T-cell (primary cell): ENCODE measurements at regions not wholly inside any gene's neighbourhood (a gene's known extent, or its start where the extent isn't known, plus 50 kb on each side); places are given as distances from the start of the nearest gene placed in this dataset.

ENCODE experiments used
- ATAC-seq, 4 experiments: fragments of 200-7000 bp in 3 of 4; fragments of 150-1000 bp in 1 of 4; cut with Tn5 transposase; replicated peaks in 1 of 4; 1 replicate in 3 of 4; 2 replicates in 1 of 4; pipeline ENCODE4 v1.10.0; 2021; ENCODE audit warnings: moderate library complexity in 3 of 4, mild to moderate bottlenecking in 2 of 4, moderate number of reproducible peaks in 1 of 4
- CTCF ChIA-PET, 2 donors: fragments of 300-600 bp; sonication (Branson Sonifier 250); formaldehyde crosslinking; loops; one replicate each; lab custom pipeline; 2022; ENCODE audit warnings: antibody characterized with exemption in 2 of 2; lab: Charles Lee
- POLR2A ChIA-PET, 2 donors: fragments of 300-600 bp; sonication (Branson Sonifier 250); formaldehyde crosslinking; loops; one replicate each; lab custom pipeline; 2022; ENCODE audit warnings: antibody characterized with exemption in 2 of 2; lab: Charles Lee
- DNase-seq, 35 experiments: peaks; one replicate each; pipeline versions ENCODE4 v3.0.0 to v3.0.0-alpha.2; 2013 to 2023
- H3K27ac ChIP-seq: one replicate; pipeline ENCODE4 v1.5.1; 2013; ENCODE audit warnings: low read length
- H3K27me3 ChIP-seq, 2 experiments: replicated peaks in 1 of 2; 1 replicate in 1 of 2; 2 replicates in 1 of 2; pipeline versions ENCODE4 v1.6.1 to v1.7.0; 2013; ENCODE audit warnings: low read length in 1 of 2, mixed read lengths in 1 of 2; ENCODE audit not compliant: control insufficient read depth in 2 of 2, insufficient read depth in 2 of 2; ENCODE audit errors: extremely low read depth in 1 of 2
- H3K36me3 ChIP-seq, 2 donors: 1 replicate in 1 of 2; 2 replicates in 1 of 2; pipeline versions ENCODE4 v1.6.1 to v1.7.0; 2013; ENCODE audit warnings: low read length in 1 of 2; ENCODE audit not compliant: control insufficient read depth in 2 of 2, insufficient read depth in 1 of 2; ENCODE audit errors: extremely low read depth in 1 of 2
- H3K4me1 ChIP-seq, 2 experiments: 1 replicate in 1 of 2; 2 replicates in 1 of 2; pipeline versions ENCODE4 v1.6.1 to v1.7.0; 2013; ENCODE audit warnings: low read length in 2 of 2, mixed read lengths in 1 of 2; ENCODE audit not compliant: insufficient read depth in 2 of 2, control insufficient read depth in 1 of 2; ENCODE audit errors: extremely low read depth in 1 of 2
- H3K4me3 ChIP-seq, 2 donors: 1 replicate in 1 of 2; 2 replicates in 1 of 2; pipeline versions ENCODE4 v1.5.1 to v1.7.0; 2013; ENCODE audit warnings: mild to moderate bottlenecking in 2 of 2, low read length in 1 of 2, moderate library complexity in 1 of 2; ENCODE audit not compliant: control insufficient read depth in 1 of 2; ENCODE audit errors: extremely low read depth in 1 of 2
- H3K9me3 ChIP-seq: 2 replicates; pipeline ENCODE4 v1.7.0; 2013
- H3K27ac Mint-ChIP-seq, 2 donors: one replicate each; pipeline ENCODE4 v1.8.0; 2020 to 2021; ENCODE audit warnings: mild to moderate bottlenecking in 2 of 2, mixed read lengths in 2 of 2
- H3K27me3 Mint-ChIP-seq, 2 donors: one replicate each; pipeline ENCODE4 v1.8.0; 2021 to 2022; ENCODE audit warnings: mixed read lengths in 2 of 2
- H3K36me3 Mint-ChIP-seq: one replicate; pipeline ENCODE4 v1.8.0; 2021; ENCODE audit warnings: mixed read lengths
- H3K4me1 Mint-ChIP-seq, 3 donors: one replicate each; pipeline ENCODE4 v1.8.0; 2020 to 2022; ENCODE audit warnings: mixed read lengths in 3 of 3, mild to moderate bottlenecking in 1 of 3
- H3K4me3 Mint-ChIP-seq, 3 donors: one replicate each; pipeline ENCODE4 v1.8.0; 2020 to 2022; ENCODE audit warnings: mild to moderate bottlenecking in 3 of 3, mixed read lengths in 3 of 3, moderate library complexity in 3 of 3
- H3K9me3 Mint-ChIP-seq, 3 donors: one replicate each; pipeline ENCODE4 v1.8.0; 2020 to 2022; ENCODE audit warnings: mixed read lengths in 3 of 3
- WGBS: methylation state at CpG from one replicate; pipeline ENCODE4 v1.1.5; 2013; ENCODE audit warnings: missing lambda C conversion rate; ENCODE audit not compliant: insufficient coverage; 5-methylcytosine and 5-hydroxymethylcytosine counted together

- ChIA-PET POLR2A (no interaction called here), CTCF (no interaction called here)
- no peaks in the 10 kb centered on the region for H3K36me3 ChIP-seq
- peaks cover 3 to 9% of the 10 kb centered on the region in 2 donors for H3K27me3 Mint-ChIP-seq
- H3K9me3 ChIP-seq: no peaks in the 10 kb centered on the region
- H3K4me1 ChIP-seq: no peaks in the 10 kb centered on the region
- no peak overlapping the region for H3K4me3 ChIP-seq
- no peaks in the 10 kb centered on the region for H3K4me1 Mint-ChIP-seq
- H3K27ac ChIP-seq: no peak overlapping the region
- peaks cover 0 to 17% of the 10 kb centered on the region in 2 experiments for H3K27me3 ChIP-seq
- H3K9me3 Mint-ChIP-seq: no peaks in the 10 kb centered on the region
- 91% methylated on average over 17 of the region's 17 CpGs for WGBS
- H3K4me3 Mint-ChIP-seq: no peak overlapping the region
- DNase-seq (no peak), ATAC-seq (no peak)
- H3K36me3 Mint-ChIP-seq: no peaks in the 10 kb centered on the region
- no peak overlapping the region for H3K27ac Mint-ChIP-seq
These were observed 66.8 kb upstream of the AFDN start for GRCh38 chr6:167759912-167760311.

DNA sequence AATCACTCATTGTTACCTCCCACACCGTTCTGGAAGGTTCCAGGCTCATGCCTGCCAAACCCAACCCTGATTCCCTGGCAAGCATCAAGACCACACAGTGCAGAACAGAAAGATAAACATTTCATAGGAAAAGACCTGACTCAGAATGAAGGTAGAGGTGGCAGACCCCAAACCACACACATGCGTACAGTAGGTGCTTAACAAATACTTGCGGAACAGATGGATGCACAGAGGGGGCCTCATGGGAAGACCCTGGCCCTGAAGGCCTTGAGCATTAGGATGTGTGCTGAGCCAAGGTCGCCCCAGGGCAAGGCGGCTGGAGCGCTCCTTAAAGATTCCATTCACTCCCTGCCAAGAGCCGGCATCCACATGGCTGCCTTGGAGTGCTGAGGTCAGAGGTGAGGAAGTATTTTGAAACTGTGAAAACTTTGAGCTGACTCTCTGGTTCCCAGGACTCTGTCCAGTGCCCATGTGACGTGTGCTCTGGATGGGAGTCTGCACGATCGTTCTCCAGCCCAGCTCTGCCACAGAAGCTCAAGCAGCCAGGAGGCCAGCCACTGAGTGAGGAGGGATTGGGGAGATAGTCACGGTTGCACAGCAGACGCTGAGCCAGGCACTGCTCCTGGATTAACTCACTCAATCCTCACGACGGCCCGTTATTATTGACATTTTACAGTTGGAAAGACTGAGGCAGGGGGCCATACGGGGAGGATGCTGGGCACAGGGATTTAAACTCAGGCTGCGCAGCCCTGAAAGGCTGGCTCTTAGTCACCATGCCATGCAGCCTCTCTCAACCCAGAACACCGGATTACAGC lies 65.5 kb upstream of the AFDN start:
- no peaks in the 10 kb centered on the region for H3K36me3 Mint-ChIP-seq
- peaks cover 0 to 15% of the 10 kb centered on the region in 2 experiments for H3K27me3 ChIP-seq

DNA sequence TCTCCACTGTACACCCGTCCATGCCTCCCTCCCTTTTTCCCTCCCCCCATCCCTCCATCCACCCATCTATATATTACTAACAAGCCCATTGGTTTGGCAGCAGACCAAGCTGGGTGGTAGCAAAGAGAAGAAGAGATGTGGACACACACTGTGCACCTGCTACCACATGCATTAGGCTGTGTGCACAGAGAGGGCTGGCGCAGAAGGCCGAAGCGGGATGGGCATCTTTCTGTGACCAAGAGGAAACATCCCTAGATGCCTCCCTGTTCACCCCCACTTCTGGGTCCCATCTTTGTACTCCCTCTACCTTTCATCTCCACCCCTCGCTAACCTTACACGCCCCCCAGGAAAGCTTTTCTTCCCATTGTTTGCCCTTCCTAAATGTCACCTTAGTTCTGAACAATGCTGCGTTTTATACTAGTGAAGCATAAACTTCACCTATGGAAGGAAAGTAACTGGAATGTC lies 64.9 kb upstream of the AFDN start:
- Mint-ChIP-seq H3K4me1 (no peaks in the 10 kb centered on the region), H3K27ac (no peak overlapping the region), H3K27me3 (peaks cover 3 to 9% of the 10 kb centered on the region in 2 donors), H3K9me3 (no peaks in the 10 kb centered on the region), H3K36me3 (no peaks in the 10 kb centered on the region), H3K4me3 (no peak overlapping the region)
- 97% methylated on average over 3 of the region's 7 CpGs for WGBS
- ChIA-PET CTCF (no interaction called here), POLR2A (no interaction called here)
- ATAC-seq: no peak
- Histone ChIP-seq H3K36me3 (no peaks in the 10 kb centered on the region), H3K4me1 (no peaks in the 10 kb centered on the region), H3K4me3 (no peak overlapping the region), H3K27me3 (peaks cover 0 to 15% of the 10 kb centered on the region in 2 experiments), H3K9me3 (no peaks in the 10 kb centered on the region), H3K27ac (no peak overlapping the region)
- no peak for DNase-seq

More for the DNA sequence above, 65.5 kb upstream of the AFDN start:
- H3K27me3 Mint-ChIP-seq: peaks cover 3 to 9% of the 10 kb centered on the region in 2 donors
- ChIA-PET POLR2A (no interaction called here), CTCF (no interaction called here)
- H3K4me1 Mint-ChIP-seq: no peaks in the 10 kb centered on the region
- ATAC-seq (no peak), DNase-seq (no peak)
- no peaks in the 10 kb centered on the region for H3K4me1 ChIP-seq
- no peaks in the 10 kb centered on the region for H3K36me3 ChIP-seq
- H3K9me3 ChIP-seq: no peaks in the 10 kb centered on the region
- H3K27ac ChIP-seq: no peak overlapping the region
- H3K4me3 Mint-ChIP-seq: no peak overlapping the region
- 87% methylated on average over 12 of the region's 18 CpGs for WGBS
- no peak overlapping the region for H3K27ac Mint-ChIP-seq
- no peak overlapping the region for H3K4me3 ChIP-seq
- H3K9me3 Mint-ChIP-seq: no peaks in the 10 kb centered on the region

GRCh38 chr6:167762259-167762962 lies 64.3 kb upstream of the AFDN start:
- H3K27ac ChIP-seq: no peak overlapping the region
- CTCF ChIA-PET: no interaction called here
- peaks cover 0 to 21% of the 10 kb centered on the region in 2 experiments for H3K27me3 ChIP-seq
- peaks cover 0 to 9% of the 10 kb centered on the region in 2 donors for H3K27me3 Mint-ChIP-seq
- no peak overlapping the region for H3K4me3 ChIP-seq
- no peak overlapping the region for H3K27ac Mint-ChIP-seq
- DNase-seq (no peak), ATAC-seq (no peak)
- 60% methylated on average over 1 of the region's 9 CpGs for WGBS
- H3K36me3 Mint-ChIP-seq: no peaks in the 10 kb centered on the region
- no peaks in the 10 kb centered on the region for H3K4me1 ChIP-seq
- H3K36me3 ChIP-seq: no peaks in the 10 kb centered on the region
- POLR2A ChIA-PET: no interaction called here
- no peaks in the 10 kb centered on the region for H3K9me3 Mint-ChIP-seq
- no peaks in the 10 kb centered on the region for H3K4me1 Mint-ChIP-seq
- H3K4me3 Mint-ChIP-seq: no peak overlapping the region
- no peaks in the 10 kb centered on the region for H3K9me3 ChIP-seq

DNA sequence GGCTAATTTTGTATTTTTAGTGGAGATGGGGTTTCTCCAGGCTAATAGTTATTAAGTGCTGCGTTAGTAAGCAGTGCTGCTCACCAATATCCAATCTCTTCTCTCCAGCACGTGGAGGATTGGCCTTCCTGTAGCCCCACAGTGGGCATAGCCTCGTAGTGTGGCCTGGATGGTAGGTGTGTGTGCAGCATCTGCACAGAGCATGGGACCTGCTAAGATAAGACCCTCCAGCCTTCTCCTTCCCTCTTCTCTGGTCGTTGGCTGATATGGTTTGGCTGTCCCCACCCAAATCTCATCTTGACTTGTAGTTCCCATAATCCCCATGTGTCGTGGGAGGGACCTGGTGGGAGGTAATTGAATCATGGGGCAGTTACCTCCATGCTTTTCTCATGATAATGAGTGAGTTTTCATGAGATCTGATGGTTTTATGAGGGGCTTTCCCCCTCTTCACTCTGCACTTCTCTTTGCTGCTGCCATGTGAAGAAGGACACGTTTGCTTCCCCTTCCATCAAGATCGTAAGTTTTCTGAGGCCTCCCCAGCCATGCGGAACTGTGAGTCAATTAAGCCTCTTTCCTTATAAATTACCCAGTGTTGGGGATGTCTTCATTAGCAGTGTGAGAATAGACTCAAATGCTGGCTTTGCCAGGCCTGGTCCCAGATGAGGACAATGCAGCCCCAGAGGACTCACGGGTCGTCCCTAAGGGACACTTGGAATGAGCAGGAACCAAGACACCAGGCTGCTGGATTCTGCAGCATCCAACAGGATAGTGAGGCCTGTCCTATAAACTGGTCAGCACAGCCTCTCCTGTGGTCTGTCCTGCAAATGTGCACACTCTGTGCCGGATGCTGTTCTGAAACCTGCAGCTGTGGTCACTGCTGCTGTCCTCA lies 63.4 kb upstream of the AFDN start:
- H3K27me3 Mint-ChIP-seq: peaks cover 0 to 9% of the 10 kb centered on the region in 2 donors
- no peaks in the 10 kb centered on the region for H3K4me1 Mint-ChIP-seq
- no peak overlapping the region for H3K4me3 Mint-ChIP-seq
- Histone ChIP-seq H3K4me1 (no peaks in the 10 kb centered on the region), H3K27me3 (peaks cover 0 to 21% of the 10 kb centered on the region in 2 experiments), H3K4me3 (no peak overlapping the region), H3K27ac (no peak overlapping the region), H3K9me3 (no peaks in the 10 kb centered on the region), H3K36me3 (no peaks in the 10 kb centered on the region)
- H3K9me3 Mint-ChIP-seq: no peaks in the 10 kb centered on the region
- ChIA-PET POLR2A (no interaction called here), CTCF (no interaction called here)
- no peak for DNase-seq
- 75% methylated on average over 2 of the region's 11 CpGs for WGBS
- no peaks in the 10 kb centered on the region for H3K36me3 Mint-ChIP-seq
- no peak overlapping the region for H3K27ac Mint-ChIP-seq
- ATAC-seq: no peak

- peaks cover 0 to 14% of the 10 kb centered on the region in 2 experiments for H3K27me3 ChIP-seq
- H3K27ac ChIP-seq: no peak overlapping the region
- Mint-ChIP-seq H3K27me3 (peaks cover 3 to 7% of the 10 kb centered on the region in 2 donors), H3K4me1 (no peaks in the 10 kb centered on the region), H3K4me3 (no peak overlapping the region), H3K9me3 (no peaks in the 10 kb centered on the region), H3K36me3 (no peaks in the 10 kb centered on the region), H3K27ac (no peak overlapping the region)
- 88% methylated on average over 5 of the region's 9 CpGs for WGBS
- H3K4me1 ChIP-seq: no peaks in the 10 kb centered on the region
- no peaks in the 10 kb centered on the region for H3K9me3 ChIP-seq
- ChIA-PET POLR2A (no interaction called here), CTCF (no interaction called here)
- no peak overlapping the region for H3K4me3 ChIP-seq
- no peak for ATAC-seq
- no peak for DNase-seq
- no peaks in the 10 kb centered on the region for H3K36me3 ChIP-seq
These were observed 62.5 kb upstream of the AFDN start for GRCh38 chr6:167764215-167764614.
